ENCODE measurements at regions not wholly inside any gene's neighbourhood (a gene's known extent, or its start where the extent isn't known, plus 50 kb on each side); places are given as distances from the start of the nearest gene placed in this dataset.

GRCh38 chr22:26732284-26732683, 74.9 kb downstream of the MIAT start:
- DNase-seq (ENCODE audit: low spot score), result no peak

- DNase-seq (ENCODE audit: low spot score), result no peak
Observed at GRCh38 chr22:26734339-26735018, 77.1 kb downstream of the MIAT start.

GRCh38 chr22:26735019-26735409, 77.6 kb downstream of the MIAT start:
- no peak for DNase-seq (ENCODE audit: low spot score)

GRCh38 chr22:26737262-26737661, 79.9 kb downstream of the MIAT start:
- no peak for DNase-seq (ENCODE audit: low spot score)

GRCh38 chr22:26740253-26740652, 82.9 kb downstream of the MIAT start:
- DNase-seq (ENCODE audit: low spot score), result peak; percentile 26

GRCh38 chr22:26743149-26743548, 85.8 kb downstream of the MIAT start:
- DNase-seq (ENCODE audit: low spot score), result peak; percentile 26

- no peak for DNase-seq (ENCODE audit: low spot score)
Observed at GRCh38 chr22:26744892-26745808, 87.8 kb downstream of the MIAT start.

- no peak for DNase-seq (ENCODE audit: low spot score)
Observed at GRCh38 chr22:26746311-26746710, 88.9 kb downstream of the MIAT start.

GRCh38 chr22:26748845-26749244, 91.5 kb downstream of the MIAT start:
- DNase-seq (ENCODE audit: low spot score), result no peak

GRCh38 chr22:26751217-26751616, 93.8 kb downstream of the MIAT start:
- DNase-seq (ENCODE audit: low spot score), result no peak

- DNase-seq (ENCODE audit: low spot score), result no peak
Observed at GRCh38 chr22:26753125-26753862, 95.9 kb downstream of the MIAT start.

- no peak for DNase-seq (ENCODE audit: low spot score)
Observed at GRCh38 chr22:26756675-26757293, 99.4 kb downstream of the MIAT start.

GRCh38 chr22:26757496-26757895, 100.1 kb downstream of the MIAT start:
- no peak for DNase-seq (ENCODE audit: low spot score)

- DNase-seq (ENCODE audit: low spot score), result no peak
Observed at GRCh38 chr22:26762503-26763472, 105.4 kb downstream of the MIAT start.

- no peak for DNase-seq (ENCODE audit: low spot score)
Observed at GRCh38 chr22:26763633-26764361, 106.4 kb downstream of the MIAT start.

- DNase-seq (ENCODE audit: low spot score), result no peak
Observed at GRCh38 chr22:26766510-26767350, 109.3 kb downstream of the MIAT start.

- no peak for DNase-seq (ENCODE audit: low spot score)
Observed at GRCh38 chr22:26767351-26768155, 110.2 kb downstream of the MIAT start.

GRCh38 chr22:26768156-26768515, 110.7 kb downstream of the MIAT start:
- no peak for DNase-seq (ENCODE audit: low spot score)

All from mesenteric fat pad (tissue), 1 donor.